H1 (cell line): ENCODE measurements at regions not wholly inside any gene's neighbourhood (a gene's known extent, or its start where the extent isn't known, plus 50 kb on each side); places are given as distances from the start of the nearest gene placed in this dataset.

Experiments
- CTCF ChIA-PET: fragments of 300-600 bp; sonication (Branson Sonifier 250); formaldehyde crosslinking; loops from one replicate; lab custom pipeline; 2021; ENCODE audit not compliant: partially characterized antibody; lab: Charles Lee
- POLR2A ChIA-PET: fragments of 300-600 bp; sonication (Branson Sonifier 250); formaldehyde crosslinking; loops from one replicate; lab custom pipeline; 2021; ENCODE audit warnings: inconsistent platforms; ENCODE audit not compliant: partially characterized antibody; lab: Charles Lee
- DNase-seq, 2 experiments: peaks; one replicate each; pipeline versions ENCODE4 v3.0.0 to v3.0.0-alpha.2; 2010 to 2022; ENCODE audit warnings: low spot score in 2 of 2, low read depth in 1 of 2, mixed read lengths in 1 of 2
- FAIRE-seq: peaks from 2 replicates; lab custom pipeline; 2011; peaks lifted over from hg19 to GRCh38; lab: Jason Lieb, UNC
- H2AFZ ChIP-seq: 2 replicates; pipeline ENCODE4 v1.8.1; 2012; ENCODE audit warnings: low read length, inconsistent platforms
- H2AK5ac ChIP-seq: 2 replicates; pipeline ENCODE4 v1.6.1; 2013; ENCODE audit warnings: low read depth, low read length
- H2BK120ac ChIP-seq: replicated peaks from 2 replicates; pipeline ENCODE3; 2013; ENCODE audit warnings: low read depth, low read length, inconsistent platforms
- H2BK12ac ChIP-seq: 2 replicates; pipeline ENCODE4 v1.6.1; 2013; ENCODE audit warnings: low read depth, low read length
- H2BK15ac ChIP-seq: 2 replicates; pipeline ENCODE4 v1.6.1; 2013; ENCODE audit warnings: low read length
- H2BK20ac ChIP-seq: 2 replicates; pipeline ENCODE4 v1.6.1; 2013; ENCODE audit warnings: low read length
- H2BK5ac ChIP-seq: 2 replicates; pipeline ENCODE4 v1.6.1; 2013; ENCODE audit warnings: low read depth, low read length
- H3K14ac ChIP-seq: 2 replicates; pipeline ENCODE4 v1.6.1; 2013; ENCODE audit warnings: inconsistent platforms; ENCODE audit not compliant: insufficient read length
- H3K18ac ChIP-seq: 2 replicates; pipeline ENCODE4 v1.6.1; 2013; ENCODE audit warnings: low read length; ENCODE audit errors: extremely low read depth
- H3K23ac ChIP-seq: 2 replicates; pipeline ENCODE4 v1.6.1; 2013; ENCODE audit warnings: inconsistent platforms; ENCODE audit not compliant: insufficient read length
- H3K23me2 ChIP-seq: 2 replicates; pipeline ENCODE4 v1.6.1; 2013; ENCODE audit warnings: low read depth, low read length
- H3K27ac ChIP-seq: 2 replicates; pipeline ENCODE4 v1.6.1; 2011; ENCODE audit warnings: low read depth, low read length, inconsistent platforms
- H3K27me3 ChIP-seq, 4 experiments: replicated peaks in 1 of 4; 1 replicate in 1 of 4; 2 replicates in 3 of 4; pipeline versions ENCODE4 v1.6.1 to v1.8.1; 2011 to 2013; ENCODE audit warnings: low read length in 3 of 4, mild to moderate bottlenecking in 3 of 4, inconsistent platforms in 2 of 4, mixed read lengths in 2 of 4, moderate library complexity in 1 of 4; ENCODE audit not compliant: control insufficient read depth in 3 of 4, insufficient read depth in 3 of 4; ENCODE audit errors: extremely low read depth in 1 of 4
- H3K36me3 ChIP-seq, 4 experiments: 2 replicates each; pipeline versions ENCODE4 v1.6.1 to v1.8.1; 2011 to 2013; ENCODE audit warnings: mild to moderate bottlenecking in 4 of 4, low read length in 3 of 4, moderate library complexity in 2 of 4, control low read depth in 1 of 4, inconsistent platforms in 1 of 4; ENCODE audit not compliant: insufficient read depth in 4 of 4, control insufficient read depth in 2 of 4
- H3K4ac ChIP-seq: replicated peaks from 2 replicates; pipeline ENCODE3; 2013; ENCODE audit warnings: low read length, low read depth, mixed read lengths, inconsistent platforms; ENCODE audit not compliant: insufficient read length
- H3K4me1 ChIP-seq, 4 experiments: replicated peaks in 1 of 4; 1 replicate in 1 of 4; 2 replicates in 3 of 4; pipeline versions ENCODE4 v1.6.1 to v1.8.1; 2011 to 2013; ENCODE audit warnings: low read length in 3 of 4, inconsistent platforms in 2 of 4, mixed read lengths in 1 of 4; ENCODE audit not compliant: insufficient read depth in 4 of 4, control insufficient read depth in 3 of 4
- H3K4me2 ChIP-seq, 2 experiments: 2 replicates each; pipeline versions ENCODE4 v1.6.1 to v1.8.1; 2011 to 2013; ENCODE audit warnings: low read depth in 2 of 2, low read length in 2 of 2, control low read depth in 1 of 2, inconsistent platforms in 1 of 2, mild to moderate bottlenecking in 1 of 2; ENCODE audit not compliant: insufficient read depth in 1 of 2
- H3K4me3 ChIP-seq, 4 experiments: fragments of 200-600, 300-600 bp in 1 of 4; sonication (generic), shearing (Covaris generic), sonication (Bioruptor Twin) in 1 of 4; 2 replicates each; pipeline versions ENCODE4 v1.5.1 to v1.8.1; 2011 to 2016; ENCODE audit warnings: low read length in 4 of 4, low read depth in 3 of 4, control low read depth in 2 of 4, inconsistent platforms in 2 of 4, mild to moderate bottlenecking in 2 of 4, mixed read lengths in 1 of 4, moderate library complexity in 1 of 4; ENCODE audit not compliant: insufficient read depth in 2 of 4; ENCODE audit errors: extremely low read depth in 1 of 4
- H3K56ac ChIP-seq: replicated peaks from 2 replicates; pipeline ENCODE3; 2013; ENCODE audit warnings: low read depth, mild to moderate bottlenecking, mixed read lengths, low read length, inconsistent platforms; ENCODE audit not compliant: insufficient read length
- H3K79me1 ChIP-seq: 2 replicates; pipeline ENCODE4 v1.6.1; 2013; ENCODE audit warnings: low read depth, low read length, control low read depth
- H3K79me2 ChIP-seq, 2 experiments: 2 replicates each; pipeline versions ENCODE4 v1.6.1 to v1.8.1; 2012 to 2013; ENCODE audit warnings: low read length in 2 of 2, mild to moderate bottlenecking in 2 of 2, inconsistent platforms in 1 of 2; ENCODE audit not compliant: insufficient read depth in 2 of 2, control insufficient read depth in 1 of 2
- H3K9ac ChIP-seq, 4 experiments: replicated peaks in 1 of 4; 1 replicate in 1 of 4; 2 replicates in 3 of 4; pipeline versions ENCODE4 v1.6.1 to v1.8.1; 2011 to 2013; ENCODE audit warnings: low read depth in 3 of 4, low read length in 3 of 4, control low read depth in 2 of 4, mild to moderate bottlenecking in 2 of 4, moderate library complexity in 2 of 4, inconsistent platforms in 1 of 4; ENCODE audit errors: extremely low read depth in 1 of 4
- H3K9me3 ChIP-seq, 2 experiments: 2 replicates each; pipeline versions ENCODE4 v1.6.1 to v1.8.1; 2012 to 2013; ENCODE audit warnings: mild to moderate bottlenecking in 2 of 2, moderate library complexity in 2 of 2, control low read depth in 1 of 2, inconsistent platforms in 1 of 2, low read depth in 1 of 2, low read length in 1 of 2, mixed read lengths in 1 of 2; ENCODE audit not compliant: insufficient read depth in 2 of 2
- H4K20me1 ChIP-seq, 2 experiments: replicated peaks in 1 of 2; 2 replicates each; pipeline versions ENCODE3 to v1.8.1; 2011 to 2013; ENCODE audit warnings: inconsistent platforms in 2 of 2, low read length in 2 of 2, mild to moderate bottlenecking in 1 of 2; ENCODE audit not compliant: insufficient read depth in 2 of 2, control insufficient read depth in 1 of 2
- H4K5ac ChIP-seq: 2 replicates; pipeline ENCODE4 v1.6.1; 2013; ENCODE audit warnings: low read length, low read depth, mixed read lengths, inconsistent platforms; ENCODE audit not compliant: insufficient read length
- H4K8ac ChIP-seq: 2 replicates; pipeline ENCODE4 v1.8.0; 2013; ENCODE audit warnings: mild to moderate bottlenecking, moderate library complexity, low read length, inconsistent platforms; ENCODE audit not compliant: insufficient read depth; ENCODE audit errors: extremely low read depth
- H4K91ac ChIP-seq: replicated peaks from 2 replicates; pipeline ENCODE3; 2013; ENCODE audit warnings: low read length, mixed read lengths, inconsistent platforms; ENCODE audit not compliant: insufficient read length
- CHD2 ChIP-seq: IDR thresholded peaks from 2 replicates; pipeline ENCODE4 v1.6.1; 2012; ENCODE audit warnings: low read length, improper control_type of control experiment
- RAD21 ChIP-seq, 2 experiments: IDR thresholded peaks in 1 of 2; conservative IDR thresholded peaks in 1 of 2; 2 replicates each; pipeline ENCODE4 v1.6.1; 2011; ENCODE audit warnings: low read depth in 2 of 2, low read length in 2 of 2, improper control_type of control experiment in 1 of 2, inconsistent platforms in 1 of 2, mild to moderate bottlenecking in 1 of 2, moderate library complexity in 1 of 2
- WGBS, 2 experiments: shearing (Covaris generic) in 1 of 2; methylation state at CpG; one replicate each; pipeline versions ENCODE4 v1.1.6 to v1.1.7; 2013 to 2015; ENCODE audit warnings: low lambda C conversion rate in 2 of 2, mixed read lengths in 2 of 2, inconsistent platforms in 1 of 2, low coverage in 1 of 2, missing lambda C conversion rate in 1 of 2; ENCODE audit not compliant: insufficient replicate concordance in 2 of 2, insufficient coverage in 1 of 2, insufficient read length in 1 of 2; ENCODE audit errors: extremely low coverage in 1 of 2, missing lambda C conversion rate in 1 of 2; 5-methylcytosine and 5-hydroxymethylcytosine counted together
- TF ChIP-seq, protein P1 (sequence below), 3 experiments: IDR thresholded peaks; 1 replicate in 2 of 3; 2 replicates in 1 of 3; pipeline versions ENCODE4 v1.5.1 to v1.6.1; 2011; ENCODE audit warnings: low read length in 3 of 3, mild to moderate bottlenecking in 3 of 3, inconsistent platforms in 2 of 3, low read depth in 1 of 3, moderate library complexity in 1 of 3; ENCODE audit not compliant: insufficient read depth in 1 of 3; ENCODE audit errors: control extremely low read depth in 1 of 3

DNA sequence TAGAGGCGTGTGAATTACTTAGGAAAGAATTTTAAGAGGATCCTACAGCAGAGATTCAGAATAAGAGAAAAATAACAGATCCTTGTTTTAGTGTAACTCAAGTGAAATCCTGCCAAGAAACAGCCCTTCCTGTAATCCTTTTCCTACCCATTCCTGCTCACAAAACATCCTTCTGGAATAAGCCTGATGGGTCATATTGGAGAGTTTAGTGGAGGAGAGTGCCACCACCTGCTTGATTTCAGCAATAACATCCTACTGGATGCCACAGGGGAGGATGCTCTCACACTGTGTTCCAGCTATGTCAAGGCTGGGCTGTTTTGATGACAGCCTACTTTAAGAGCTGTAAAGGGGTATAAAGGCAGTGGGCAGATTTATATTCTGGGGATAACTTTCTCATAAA is 54.8 kb upstream of the CCDC178 start:
- ChIA-PET POLR2A (no interaction called here), CTCF (interaction anchor here (0.6 to 1.4 kb wide), 14 partner anchors 9 to 284 kb away, joined by 3 to 17 read pairs (median 4); no protein-coding TSS in a partner anchor)
- FAIRE-seq (peak; percentile 97), DNase-seq (peak in 1 of 2 experiments; percentile 44)
- Histone ChIP-seq H4K8ac (no peak overlapping the region), H3K4me2 (no peak overlapping the region), H4K20me1 (no peaks in the 10 kb centered on the region), H2BK20ac (no peak overlapping the region), H3K56ac (no peak overlapping the region), H4K91ac (no peak overlapping the region), H3K4me1 (no peaks in the 10 kb centered on the region), H3K36me3 (no peaks in the 10 kb centered on the region), H2BK12ac (no peak overlapping the region), H3K23ac (no peak overlapping the region), H3K9ac (no peak overlapping the region), H3K27ac (no peak overlapping the region), H3K79me1 (no peaks in the 10 kb centered on the region), H2BK15ac (no peak overlapping the region), H3K18ac (no peak overlapping the region), H3K27me3 (no peaks in the 10 kb centered on the region), H2AK5ac (no peak overlapping the region), H3K9me3 (no peaks in the 10 kb centered on the region), H2BK5ac (no peak overlapping the region), H3K23me2 (no peaks in the 10 kb centered on the region), H4K5ac (no peak overlapping the region), H3K14ac (no peak overlapping the region), H3K79me2 (no peaks in the 10 kb centered on the region), H2BK120ac (no peak overlapping the region), H3K4me3 (no peak overlapping the region), H3K4ac (no peak overlapping the region), H2AFZ (peak overlapping the region; percentile 64; the same call in 1 of the 2 replicates)
- peak; percentile 90 to 94 for TF ChIP-seq RAD21 (IDR thresholded peaks at IDR 0.05 in 1 of 2, conservative IDR thresholded peaks at IDR 0.05 in 1 of 2; ENCODE audit: low read depth in 2 of 2, low read length in 2 of 2)
- TF ChIP-seq, protein P1, sequence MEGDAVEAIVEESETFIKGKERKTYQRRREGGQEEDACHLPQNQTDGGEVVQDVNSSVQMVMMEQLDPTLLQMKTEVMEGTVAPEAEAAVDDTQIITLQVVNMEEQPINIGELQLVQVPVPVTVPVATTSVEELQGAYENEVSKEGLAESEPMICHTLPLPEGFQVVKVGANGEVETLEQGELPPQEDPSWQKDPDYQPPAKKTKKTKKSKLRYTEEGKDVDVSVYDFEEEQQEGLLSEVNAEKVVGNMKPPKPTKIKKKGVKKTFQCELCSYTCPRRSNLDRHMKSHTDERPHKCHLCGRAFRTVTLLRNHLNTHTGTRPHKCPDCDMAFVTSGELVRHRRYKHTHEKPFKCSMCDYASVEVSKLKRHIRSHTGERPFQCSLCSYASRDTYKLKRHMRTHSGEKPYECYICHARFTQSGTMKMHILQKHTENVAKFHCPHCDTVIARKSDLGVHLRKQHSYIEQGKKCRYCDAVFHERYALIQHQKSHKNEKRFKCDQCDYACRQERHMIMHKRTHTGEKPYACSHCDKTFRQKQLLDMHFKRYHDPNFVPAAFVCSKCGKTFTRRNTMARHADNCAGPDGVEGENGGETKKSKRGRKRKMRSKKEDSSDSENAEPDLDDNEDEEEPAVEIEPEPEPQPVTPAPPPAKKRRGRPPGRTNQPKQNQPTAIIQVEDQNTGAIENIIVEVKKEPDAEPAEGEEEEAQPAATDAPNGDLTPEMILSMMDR (IDR thresholded peaks at IDR 0.05; ENCODE audit: control extremely low read depth in 1 of 3, insufficient read depth in 1 of 3, low read depth in 1 of 3, low read length in 3 of 3) = peak; percentile 52 to 91 (median 91)
- no peak for TF ChIP-seq CHD2
- WGBS, 2 experiments = 79% methylated on average over 1 of the region's 1 CpG; no CpG with 5 or more reads in 1 of the 2 experiments
